Endodermal cell (in vitro differentiated cells): ENCODE measurements at regions not wholly inside any gene's neighbourhood (a gene's known extent, or its start where the extent isn't known, plus 50 kb on each side); places are given as distances from the start of the nearest gene placed in this dataset.

ENCODE experiments used
- DNase-seq: peaks from one replicate; pipeline ENCODE4 v3.0.0-alpha.2; 2017
- H3K27ac ChIP-seq: 2 replicates; pipeline ENCODE4 v1.5.1; 2013; ENCODE audit warnings: mild to moderate bottlenecking, low read depth, low read length, moderate library complexity
- H3K27me3 ChIP-seq: 2 replicates; pipeline ENCODE4 v1.6.1; 2013; ENCODE audit warnings: mild to moderate bottlenecking, low read length, moderate library complexity; ENCODE audit not compliant: insufficient read depth, control insufficient read depth, poor library complexity, severe bottlenecking
- H3K36me3 ChIP-seq: 2 replicates; pipeline ENCODE4 v1.7.0; 2013; ENCODE audit warnings: mild to moderate bottlenecking, low read length, moderate library complexity; ENCODE audit not compliant: control insufficient read depth, insufficient read depth
- H3K4me1 ChIP-seq: one replicate; pipeline ENCODE4 v1.7.0; 2013; ENCODE audit warnings: low read length; ENCODE audit not compliant: control insufficient read depth, insufficient read depth
- H3K4me3 ChIP-seq: 2 replicates; pipeline ENCODE4 v1.5.1; 2013; ENCODE audit warnings: mild to moderate bottlenecking, low read length, moderate library complexity
- H3K9ac ChIP-seq: 2 replicates; pipeline ENCODE4 v1.6.1; 2013; ENCODE audit warnings: mild to moderate bottlenecking, low read length, moderate library complexity; ENCODE audit not compliant: poor library complexity, severe bottlenecking; ENCODE audit errors: extremely low read depth
- H3K9me3 ChIP-seq: 2 replicates; pipeline ENCODE4 v1.6.1; 2013; ENCODE audit warnings: mild to moderate bottlenecking, low read length, moderate library complexity; ENCODE audit not compliant: control insufficient read depth
- H3K27ac Mint-ChIP-seq: 2 replicates; pipeline ENCODE4 v1.8.0; 2020; ENCODE audit warnings: mixed read lengths
- H3K27me3 Mint-ChIP-seq: 2 replicates; pipeline ENCODE4 v1.8.0; 2021; ENCODE audit warnings: mild to moderate bottlenecking, mixed read lengths; ENCODE audit not compliant: insufficient read depth
- H3K36me3 Mint-ChIP-seq: 2 replicates; pipeline ENCODE4 v1.8.0; 2020; ENCODE audit warnings: low read depth, mixed read lengths
- H3K4me1 Mint-ChIP-seq: 2 replicates; pipeline ENCODE4 v1.8.0; 2020; ENCODE audit warnings: mixed read lengths
- H3K4me3 Mint-ChIP-seq: 2 replicates; pipeline ENCODE4 v1.8.0; 2020; ENCODE audit warnings: mild to moderate bottlenecking, moderate library complexity, mixed read lengths
- H3K9me3 Mint-ChIP-seq: 2 replicates; pipeline ENCODE4 v1.8.0; 2020; ENCODE audit warnings: mild to moderate bottlenecking, mixed read lengths
- whole genome bisulfite sequencing, 2 experiments: methylation state at CpG; one replicate each; pipeline versions ENCODE4 v1.1.5 to v1.1.7; 2013; ENCODE audit warnings: missing lambda C conversion rate in 2 of 2, mixed read lengths in 1 of 2; ENCODE audit not compliant: insufficient coverage in 1 of 2, insufficient read length in 1 of 2; 5-methylcytosine and 5-hydroxymethylcytosine counted together
- TF ChIP-seq, protein P1 (sequence below): fragments of 200-600 bp; sonication (generic); conservative IDR thresholded peaks from 2 replicates; pipeline ENCODE4 v1.5.0; 2021; ENCODE audit warnings: antibody characterized with exemption, mild to moderate bottlenecking

DNA sequence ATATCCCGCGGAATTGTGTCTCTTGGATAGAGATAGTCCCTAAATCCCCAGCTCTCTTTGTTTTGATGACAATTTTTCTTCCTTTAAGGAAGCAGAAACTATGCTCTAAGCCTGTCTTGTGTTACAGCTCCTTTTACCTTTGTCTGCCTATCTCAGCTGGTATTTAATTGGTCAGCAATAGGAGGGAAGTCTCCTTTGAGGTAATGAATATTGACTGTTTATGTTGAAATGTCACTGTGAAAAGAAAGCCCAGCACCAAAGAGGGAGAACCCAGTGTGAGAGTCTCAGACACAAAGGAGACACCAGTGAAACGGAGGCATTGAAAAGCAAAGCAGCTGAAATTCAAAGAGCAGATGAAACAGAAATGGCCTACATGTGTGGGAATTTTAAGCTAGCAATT is 372.6 kb downstream of the NR2F2 start:
- Histone ChIP-seq H3K27me3 (no peaks in the 10 kb centered on the region), H3K27ac (peak overlapping the region; percentile 66), H3K4me1 (peaks cover 5% of the 10 kb centered on the region), H3K36me3 (no peaks in the 10 kb centered on the region), H3K4me3 (no peak overlapping the region), H3K9ac (no peak overlapping the region), H3K9me3 (no peaks in the 10 kb centered on the region)
- H3K27ac Mint-ChIP-seq = no peak overlapping the region
- no peak overlapping the region for H3K4me3 Mint-ChIP-seq
- DNase-seq = no peak
- H3K4me1 Mint-ChIP-seq = peaks cover 58% of the 10 kb centered on the region
- no peaks in the 10 kb centered on the region for H3K36me3 Mint-ChIP-seq
- no peaks in the 10 kb centered on the region for H3K27me3 Mint-ChIP-seq
- 32 to 34% methylated on average over 3 of the region's 3 CpGs for WGBS, 2 experiments
- no peaks in the 10 kb centered on the region for H3K9me3 Mint-ChIP-seq
- TF ChIP-seq, protein P1, sequence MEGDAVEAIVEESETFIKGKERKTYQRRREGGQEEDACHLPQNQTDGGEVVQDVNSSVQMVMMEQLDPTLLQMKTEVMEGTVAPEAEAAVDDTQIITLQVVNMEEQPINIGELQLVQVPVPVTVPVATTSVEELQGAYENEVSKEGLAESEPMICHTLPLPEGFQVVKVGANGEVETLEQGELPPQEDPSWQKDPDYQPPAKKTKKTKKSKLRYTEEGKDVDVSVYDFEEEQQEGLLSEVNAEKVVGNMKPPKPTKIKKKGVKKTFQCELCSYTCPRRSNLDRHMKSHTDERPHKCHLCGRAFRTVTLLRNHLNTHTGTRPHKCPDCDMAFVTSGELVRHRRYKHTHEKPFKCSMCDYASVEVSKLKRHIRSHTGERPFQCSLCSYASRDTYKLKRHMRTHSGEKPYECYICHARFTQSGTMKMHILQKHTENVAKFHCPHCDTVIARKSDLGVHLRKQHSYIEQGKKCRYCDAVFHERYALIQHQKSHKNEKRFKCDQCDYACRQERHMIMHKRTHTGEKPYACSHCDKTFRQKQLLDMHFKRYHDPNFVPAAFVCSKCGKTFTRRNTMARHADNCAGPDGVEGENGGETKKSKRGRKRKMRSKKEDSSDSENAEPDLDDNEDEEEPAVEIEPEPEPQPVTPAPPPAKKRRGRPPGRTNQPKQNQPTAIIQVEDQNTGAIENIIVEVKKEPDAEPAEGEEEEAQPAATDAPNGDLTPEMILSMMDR = no peak

DNA sequence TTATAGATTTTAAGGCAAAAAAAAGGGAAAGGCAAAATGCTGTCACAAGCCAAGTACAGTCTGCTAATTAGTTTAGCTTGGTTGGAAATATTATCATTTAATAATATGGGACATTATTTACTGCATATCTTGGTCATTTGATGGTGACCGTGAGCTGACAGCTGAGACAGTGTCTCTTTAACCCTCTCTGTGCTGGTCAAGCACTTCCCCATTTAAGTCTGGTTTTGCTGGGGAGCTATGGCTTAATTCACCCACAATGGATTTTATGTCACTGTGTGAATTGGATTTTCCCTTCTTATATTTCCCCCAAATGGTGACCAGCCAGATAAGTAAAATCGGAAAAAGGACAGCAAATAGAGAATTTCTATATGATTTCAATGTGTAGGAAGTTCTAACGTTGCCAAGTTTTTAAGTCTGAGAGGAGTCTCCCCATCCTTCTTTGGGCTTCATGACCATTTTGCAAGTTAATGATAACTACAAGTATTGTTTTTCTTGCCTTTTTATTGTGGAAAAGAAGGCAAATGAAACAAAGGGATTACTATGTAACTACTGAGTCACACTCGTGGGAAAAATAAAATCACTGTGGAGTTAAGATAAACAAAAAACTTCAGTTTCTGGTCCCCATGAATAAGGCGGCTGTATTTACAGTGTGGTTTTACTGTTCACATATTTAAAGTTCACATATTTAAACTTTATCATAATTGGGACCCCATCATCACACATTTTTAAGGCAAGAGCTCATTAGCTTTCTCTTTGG is 373.5 kb downstream of the NR2F2 start:
- H3K27me3 Mint-ChIP-seq = no peaks in the 10 kb centered on the region
- Histone ChIP-seq H3K27ac (no peak overlapping the region), H3K4me3 (no peak overlapping the region), H3K9ac (no peak overlapping the region), H3K36me3 (no peaks in the 10 kb centered on the region), H3K27me3 (no peaks in the 10 kb centered on the region), H3K4me1 (peaks cover 5% of the 10 kb centered on the region), H3K9me3 (no peaks in the 10 kb centered on the region)
- H3K27ac Mint-ChIP-seq = no peak overlapping the region
- H3K4me3 Mint-ChIP-seq = no peak overlapping the region
- WGBS, 2 experiments = 79 to 80% methylated on average over 3 to 5 of the region's 5 CpGs
- H3K36me3 Mint-ChIP-seq = no peaks in the 10 kb centered on the region
- DNase-seq = no peak
- TF ChIP-seq, protein P1 = no peak
- H3K9me3 Mint-ChIP-seq = no peaks in the 10 kb centered on the region
- H3K4me1 Mint-ChIP-seq = peaks cover 56% of the 10 kb centered on the region

DNA sequence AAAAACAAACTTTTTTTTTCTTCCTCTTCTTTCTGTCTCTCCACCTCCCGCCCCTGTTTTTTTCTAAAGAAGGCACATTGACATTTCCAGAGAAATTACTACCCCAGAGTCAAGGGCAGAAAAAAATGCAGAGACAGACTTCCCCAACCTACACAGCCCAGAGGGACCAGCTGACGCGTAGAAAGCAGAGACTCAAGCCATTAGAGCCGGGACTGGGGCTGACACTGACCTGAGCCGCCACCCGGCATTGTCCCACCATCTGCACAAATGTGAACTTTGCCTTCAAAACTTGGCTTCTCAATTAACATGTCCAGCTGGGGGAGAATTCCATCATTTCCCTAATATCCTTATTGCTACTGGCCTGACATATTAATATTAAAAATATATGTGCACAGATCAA is 385.6 kb downstream of the NR2F2 start:
- 91% methylated on average over 6 of the region's 6 CpGs; no CpG with 5 or more reads in 1 of the 2 experiments for WGBS, 2 experiments
- Mint-ChIP-seq H3K27me3 (no peaks in the 10 kb centered on the region), H3K4me1 (peaks cover 11% of the 10 kb centered on the region), H3K27ac (no peak overlapping the region), H3K9me3 (no peaks in the 10 kb centered on the region), H3K4me3 (no peak overlapping the region), H3K36me3 (no peaks in the 10 kb centered on the region)
- Histone ChIP-seq H3K4me3 (no peak overlapping the region), H3K9me3 (no peaks in the 10 kb centered on the region), H3K36me3 (no peaks in the 10 kb centered on the region), H3K4me1 (peaks cover 7% of the 10 kb centered on the region), H3K27ac (no peak overlapping the region), H3K9ac (no peak overlapping the region), H3K27me3 (no peaks in the 10 kb centered on the region)
- no peak for DNase-seq
- TF ChIP-seq, protein P1 = no peak
